T-helper 17 cell (primary cell): ENCODE measurements at regions not wholly inside any gene's neighbourhood (a gene's known extent, or its start where the extent isn't known, plus 50 kb on each side); places are given as distances from the start of the nearest gene placed in this dataset.
"Not testable (repeated sequence)": the region's sequence is repeated elsewhere in the genome, so short reads cannot be mapped to it uniquely, and the experiment has no call there.

Experiments used
- ATAC-seq: fragments of 150-1000 bp; cut with Tn5 transposase; 2 replicates; pipeline ENCODE4 v1.10.0; 2021; ENCODE audit warnings: mild to moderate bottlenecking, moderate library complexity
- DNase-seq, 3 donors: peaks; one replicate each; pipeline versions ENCODE4 v3.0.0 to v3.0.0-alpha.2; 2020 to 2021
- H3K9me3 ChIP-seq: one replicate; pipeline ENCODE4 v1.7.0; 2013; ENCODE audit warnings: low read length, mild to moderate bottlenecking; ENCODE audit not compliant: control insufficient read depth, poor library complexity, severe bottlenecking
- H3K27ac Mint-ChIP-seq: one replicate; pipeline ENCODE4 v1.8.0; 2022; ENCODE audit warnings: mild to moderate bottlenecking, moderate library complexity, mixed read lengths
- H3K27me3 Mint-ChIP-seq: one replicate; pipeline ENCODE4 v1.8.0; 2022; ENCODE audit warnings: mixed read lengths
- H3K36me3 Mint-ChIP-seq: one replicate; pipeline ENCODE4 v1.8.0; 2022; ENCODE audit warnings: low read depth, mixed read lengths
- H3K4me1 Mint-ChIP-seq: one replicate; pipeline ENCODE4 v1.8.0; 2022; ENCODE audit warnings: mild to moderate bottlenecking, mixed read lengths
- H3K4me3 Mint-ChIP-seq: one replicate; pipeline ENCODE4 v1.8.0; 2022; ENCODE audit warnings: mild to moderate bottlenecking, moderate library complexity, mixed read lengths

DNA sequence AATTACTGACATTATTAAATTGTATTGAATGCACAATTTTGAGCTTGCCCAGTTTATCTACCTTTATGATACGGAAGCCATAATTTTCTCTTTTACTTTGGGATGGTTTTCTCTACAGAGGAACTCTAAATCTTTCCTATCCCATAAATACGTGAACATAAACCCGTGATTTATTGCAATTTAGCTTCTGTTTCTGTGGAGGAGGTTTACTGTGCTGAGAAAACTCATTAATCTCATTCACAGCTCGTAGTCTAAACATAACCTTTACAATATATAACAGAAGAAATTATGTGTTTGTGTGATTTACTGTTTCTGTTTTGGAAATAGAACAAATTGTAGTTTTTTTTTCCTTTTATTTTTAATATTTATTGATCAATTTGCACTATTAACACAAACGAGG is 207.1 kb upstream of the PCDH9 start:
- H3K9me3 ChIP-seq = no peaks in the 10 kb centered on the region
- no peaks in the 10 kb centered on the region for H3K4me1 Mint-ChIP-seq
- H3K36me3 Mint-ChIP-seq = no peaks in the 10 kb centered on the region
- H3K27ac Mint-ChIP-seq = no peak overlapping the region
- H3K27me3 Mint-ChIP-seq = no peaks in the 10 kb centered on the region
- no peak for ATAC-seq
- H3K4me3 Mint-ChIP-seq = no peak overlapping the region
- DNase-seq = no peak

DNA sequence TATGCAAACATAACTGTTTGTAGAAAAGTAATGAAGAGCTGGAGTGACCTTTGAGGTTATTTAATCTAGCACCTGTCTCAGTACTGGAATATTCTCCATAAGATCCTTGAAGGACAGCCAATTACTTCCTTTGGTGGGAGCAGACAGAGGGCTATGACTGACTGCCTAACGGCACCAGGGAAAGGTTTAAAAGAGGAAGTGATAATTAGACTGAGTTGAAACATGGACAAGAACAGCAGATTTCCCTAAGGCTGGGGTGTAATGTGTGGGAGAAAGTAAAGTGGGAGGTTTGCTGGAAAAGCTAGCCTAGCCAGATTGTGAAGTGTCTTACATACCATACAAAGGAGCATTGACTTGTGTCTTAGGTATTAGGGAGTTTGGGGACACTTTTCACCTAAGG is 191.3 kb upstream of the PCDH9 start:
- H3K36me3 Mint-ChIP-seq = no peaks in the 10 kb centered on the region
- no peak for ATAC-seq
- peaks cover 5% of the 10 kb centered on the region for H3K9me3 ChIP-seq
- H3K4me1 Mint-ChIP-seq = no peaks in the 10 kb centered on the region
- no peak overlapping the region for H3K4me3 Mint-ChIP-seq
- H3K27ac Mint-ChIP-seq = no peak overlapping the region
- DNase-seq = no peak
- no peaks in the 10 kb centered on the region for H3K27me3 Mint-ChIP-seq

DNA sequence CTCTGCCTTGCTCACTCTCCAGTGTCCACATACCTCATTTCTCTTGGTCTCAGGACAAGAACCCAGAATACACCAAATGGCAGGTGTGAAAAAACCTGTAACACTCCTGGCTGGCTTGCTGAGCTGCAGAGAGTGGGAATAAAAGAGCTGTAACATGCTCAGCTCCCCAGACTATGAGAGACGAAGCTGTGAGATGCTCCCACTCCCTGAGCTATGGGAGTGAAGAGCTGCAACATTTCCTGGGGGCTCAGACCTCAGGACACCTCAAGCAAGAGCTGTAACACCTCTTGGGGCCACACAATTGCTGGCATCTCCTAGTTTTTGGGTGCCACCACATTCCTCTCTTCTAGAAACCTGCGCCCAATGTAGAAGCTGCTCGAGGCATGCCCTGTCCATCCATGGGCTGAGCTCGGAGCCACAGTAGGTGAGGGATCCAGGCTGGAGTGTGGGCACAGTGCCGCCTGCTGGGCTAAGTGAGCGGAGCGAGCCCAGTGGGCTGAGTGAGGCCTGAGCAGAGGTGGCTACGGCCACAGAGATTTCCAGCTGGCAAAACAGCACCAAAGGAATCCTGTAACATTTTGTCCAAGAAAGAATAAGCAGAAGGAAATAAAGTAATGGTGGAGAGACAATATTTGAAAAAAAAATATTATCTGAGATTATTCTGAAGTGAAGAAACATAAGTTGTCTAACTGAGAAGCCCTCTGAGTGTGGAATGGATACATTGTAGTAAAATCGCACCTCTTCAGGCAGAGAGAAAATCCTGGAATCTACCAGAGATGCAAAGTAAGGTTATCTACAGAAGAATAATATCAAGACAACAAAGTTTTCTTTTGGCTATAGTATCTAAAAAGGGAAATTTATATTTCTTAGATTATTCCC is 186.2 kb upstream of the PCDH9 start:
- H3K4me1 Mint-ChIP-seq = no peaks in the 10 kb centered on the region
- H3K27me3 Mint-ChIP-seq = no peaks in the 10 kb centered on the region
- H3K4me3 Mint-ChIP-seq = no peak overlapping the region
- H3K27ac Mint-ChIP-seq = no peak overlapping the region
- ATAC-seq = no peak
- H3K36me3 Mint-ChIP-seq = no peaks in the 10 kb centered on the region
- no peak for DNase-seq
- H3K9me3 ChIP-seq = no peaks in the 10 kb centered on the region

DNA sequence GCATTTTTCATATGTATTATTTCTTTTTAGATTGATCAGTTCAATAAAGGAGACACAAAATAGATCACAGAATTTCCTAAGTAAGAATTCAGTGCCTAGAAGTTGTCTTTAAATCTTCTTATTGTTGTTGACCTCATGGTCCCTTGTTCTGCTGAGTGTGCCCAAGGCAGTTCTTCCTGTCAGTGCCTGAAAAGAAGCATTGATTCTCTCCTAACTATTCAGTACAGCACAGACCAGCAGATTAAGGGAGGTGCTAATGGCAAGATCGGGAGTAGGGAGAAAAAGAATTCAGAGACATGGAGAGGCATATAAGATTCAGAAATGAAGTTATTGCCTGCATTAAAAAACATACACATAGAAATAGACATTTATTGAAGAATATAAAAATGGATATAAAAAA is 180.5 kb upstream of the PCDH9 start:
- Mint-ChIP-seq H3K27ac (no peak overlapping the region), H3K36me3 (no peaks in the 10 kb centered on the region), H3K4me3 (no peak overlapping the region), H3K4me1 (no peaks in the 10 kb centered on the region), H3K27me3 (no peaks in the 10 kb centered on the region)
- no peaks in the 10 kb centered on the region for H3K9me3 ChIP-seq
- DNase-seq (no peak), ATAC-seq (no peak)

DNA sequence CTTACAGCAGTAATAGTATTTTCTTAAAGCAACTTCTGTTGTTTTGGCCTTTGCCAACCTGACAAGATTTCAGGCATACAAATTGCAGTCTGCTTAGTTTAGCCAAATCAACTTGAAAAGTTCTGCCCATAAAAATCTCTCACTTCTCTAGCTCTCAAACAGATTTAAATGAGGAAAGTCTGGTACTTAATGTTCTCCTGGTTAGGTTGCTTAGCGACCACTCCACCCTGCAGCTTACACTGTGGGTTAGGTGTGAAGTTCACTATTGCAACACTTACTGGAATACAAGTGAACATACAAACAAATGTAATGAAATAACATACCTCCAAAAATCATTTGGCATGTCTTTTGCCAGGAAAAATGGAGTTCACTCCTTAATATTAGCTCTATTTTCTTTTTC is 178.7 kb upstream of the PCDH9 start:
- Mint-ChIP-seq H3K4me3 (no peak overlapping the region), H3K36me3 (no peaks in the 10 kb centered on the region), H3K27ac (no peak overlapping the region), H3K27me3 (no peaks in the 10 kb centered on the region), H3K4me1 (no peaks in the 10 kb centered on the region)
- no peak for ATAC-seq
- DNase-seq = no peak
- no peaks in the 10 kb centered on the region for H3K9me3 ChIP-seq

DNA sequence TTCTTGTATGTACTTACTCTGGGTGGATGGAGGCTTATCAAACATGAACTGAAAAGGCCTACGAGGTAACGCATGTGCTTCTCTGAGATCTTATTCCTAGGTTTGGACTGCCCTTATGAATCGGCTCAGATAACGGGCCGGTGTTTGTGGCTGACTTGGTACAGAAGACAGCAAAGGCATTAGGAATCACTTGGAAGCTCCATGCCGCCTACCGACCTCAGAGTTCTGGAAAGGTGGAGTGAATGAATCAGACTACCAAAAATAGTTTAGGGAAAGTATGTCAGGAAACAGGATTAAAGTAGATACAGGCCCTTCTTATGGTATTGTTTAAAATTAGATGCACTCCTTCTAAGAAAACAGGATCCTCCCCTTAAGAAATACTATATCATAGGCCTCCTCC is 172.4 kb upstream of the PCDH9 start:
- Mint-ChIP-seq H3K36me3 (no peaks in the 10 kb centered on the region), H3K27me3 (no peaks in the 10 kb centered on the region), H3K4me1 (no peaks in the 10 kb centered on the region), H3K4me3 (no peak overlapping the region), H3K27ac (no peak overlapping the region)
- no peak for DNase-seq
- H3K9me3 ChIP-seq = no peaks in the 10 kb centered on the region
- ATAC-seq = no peak

DNA sequence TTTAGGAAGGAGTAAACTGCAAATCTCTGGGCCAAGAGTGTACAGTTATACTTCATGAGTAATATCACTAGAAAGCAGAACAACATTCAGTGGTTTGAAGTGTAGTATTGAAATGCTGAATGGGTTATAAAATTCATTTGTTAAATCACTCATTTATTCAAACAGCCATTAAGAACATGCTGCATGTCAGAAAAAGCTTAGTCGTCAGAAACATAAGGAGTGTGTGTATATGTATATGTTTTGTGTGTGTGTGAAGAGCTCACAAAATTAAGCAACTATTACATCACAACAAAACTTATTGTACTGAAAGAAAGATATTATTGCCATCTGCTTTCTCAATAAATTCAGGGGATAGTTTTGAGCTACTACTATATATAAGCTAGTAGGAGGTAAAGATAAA is 165.4 kb upstream of the PCDH9 start:
- Mint-ChIP-seq H3K27me3 (no peaks in the 10 kb centered on the region), H3K27ac (no peak overlapping the region), H3K4me1 (no peaks in the 10 kb centered on the region), H3K36me3 (no peaks in the 10 kb centered on the region), H3K4me3 (no peak overlapping the region)
- H3K9me3 ChIP-seq = no peaks in the 10 kb centered on the region
- ATAC-seq = no peak
- DNase-seq = no peak

DNA sequence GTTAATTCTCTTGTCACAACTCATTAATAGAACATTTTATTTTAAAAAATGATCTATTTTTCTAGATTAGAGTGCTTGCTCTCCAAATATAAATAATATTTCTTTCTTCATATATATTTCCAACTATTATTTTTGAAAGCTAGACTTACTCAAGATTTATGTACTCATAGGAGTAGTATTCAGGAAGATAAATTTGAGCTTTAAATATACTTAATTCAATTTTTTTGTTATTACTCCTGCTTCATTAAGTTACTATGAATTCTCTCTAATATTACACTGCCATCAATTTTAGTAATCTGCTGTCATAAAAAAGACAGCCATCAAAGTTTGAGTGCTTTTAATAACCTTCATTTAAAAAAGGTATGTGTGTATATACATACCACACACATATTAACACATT is 161.9 kb upstream of the PCDH9 start:
- Mint-ChIP-seq H3K4me3 (no peak overlapping the region), H3K4me1 (no peaks in the 10 kb centered on the region), H3K36me3 (no peaks in the 10 kb centered on the region), H3K27ac (no peak overlapping the region), H3K27me3 (no peaks in the 10 kb centered on the region)
- ATAC-seq (no peak), DNase-seq (no peak)
- no peaks in the 10 kb centered on the region for H3K9me3 ChIP-seq

DNA sequence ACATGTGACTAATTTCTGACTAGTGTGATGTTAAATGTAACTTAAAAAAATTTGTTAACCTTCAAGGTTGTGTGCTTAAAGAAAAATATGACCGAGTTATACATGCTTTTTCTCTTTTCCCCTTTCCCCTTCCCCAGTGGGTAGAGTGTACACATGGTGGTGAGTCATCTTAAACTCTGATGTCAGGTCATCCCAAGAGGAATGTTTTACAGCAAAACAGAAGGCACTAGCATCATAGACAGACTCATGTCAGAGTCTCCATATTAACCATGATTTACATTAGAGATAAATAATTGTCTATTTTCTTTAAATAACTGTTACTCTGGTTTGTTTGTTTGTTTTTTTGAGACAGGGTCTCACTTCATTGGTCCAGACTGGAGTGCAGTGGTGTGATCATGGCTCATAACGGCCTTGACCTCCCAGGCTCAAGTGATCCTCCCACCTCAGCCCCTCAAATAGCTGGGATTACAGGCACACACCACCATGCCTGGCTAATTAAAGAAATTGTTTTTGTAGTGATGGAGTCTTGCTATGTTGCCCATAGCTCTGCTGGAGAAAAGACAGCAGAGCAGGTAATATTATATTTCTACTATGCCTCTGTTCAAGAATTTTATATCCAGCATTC is 160.4 kb upstream of the PCDH9 start:
- DNase-seq = no peak
- Mint-ChIP-seq H3K4me3 (no peak overlapping the region), H3K27ac (no peak overlapping the region), H3K4me1 (no peaks in the 10 kb centered on the region), H3K36me3 (no peaks in the 10 kb centered on the region), H3K27me3 (no peaks in the 10 kb centered on the region)
- no peak for ATAC-seq
- H3K9me3 ChIP-seq = no peaks in the 10 kb centered on the region

DNA sequence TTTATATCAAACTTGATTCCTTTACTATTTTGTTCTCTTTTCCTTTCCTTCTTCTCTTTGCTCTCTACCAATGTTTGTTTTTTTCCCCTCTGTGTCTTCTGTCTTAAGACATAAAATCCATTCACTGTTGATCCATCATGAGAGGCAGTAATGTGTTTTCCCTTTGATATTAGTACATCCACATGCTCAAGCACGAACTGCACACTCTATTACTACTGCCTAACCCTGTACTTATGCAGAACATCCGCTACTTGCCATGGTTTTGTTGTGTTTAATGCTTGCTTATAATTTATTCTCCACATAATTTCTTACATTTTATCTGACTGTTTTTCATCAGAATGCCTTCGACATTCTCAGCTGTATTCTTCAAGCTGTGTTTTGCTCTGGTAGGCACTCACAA is 159.0 kb upstream of the PCDH9 start:
- H3K36me3 Mint-ChIP-seq = no peaks in the 10 kb centered on the region
- no peaks in the 10 kb centered on the region for H3K9me3 ChIP-seq
- DNase-seq (no peak), ATAC-seq (no peak)
- no peak overlapping the region for H3K4me3 Mint-ChIP-seq
- no peak overlapping the region for H3K27ac Mint-ChIP-seq
- H3K4me1 Mint-ChIP-seq = no peaks in the 10 kb centered on the region
- H3K27me3 Mint-ChIP-seq = no peaks in the 10 kb centered on the region

DNA sequence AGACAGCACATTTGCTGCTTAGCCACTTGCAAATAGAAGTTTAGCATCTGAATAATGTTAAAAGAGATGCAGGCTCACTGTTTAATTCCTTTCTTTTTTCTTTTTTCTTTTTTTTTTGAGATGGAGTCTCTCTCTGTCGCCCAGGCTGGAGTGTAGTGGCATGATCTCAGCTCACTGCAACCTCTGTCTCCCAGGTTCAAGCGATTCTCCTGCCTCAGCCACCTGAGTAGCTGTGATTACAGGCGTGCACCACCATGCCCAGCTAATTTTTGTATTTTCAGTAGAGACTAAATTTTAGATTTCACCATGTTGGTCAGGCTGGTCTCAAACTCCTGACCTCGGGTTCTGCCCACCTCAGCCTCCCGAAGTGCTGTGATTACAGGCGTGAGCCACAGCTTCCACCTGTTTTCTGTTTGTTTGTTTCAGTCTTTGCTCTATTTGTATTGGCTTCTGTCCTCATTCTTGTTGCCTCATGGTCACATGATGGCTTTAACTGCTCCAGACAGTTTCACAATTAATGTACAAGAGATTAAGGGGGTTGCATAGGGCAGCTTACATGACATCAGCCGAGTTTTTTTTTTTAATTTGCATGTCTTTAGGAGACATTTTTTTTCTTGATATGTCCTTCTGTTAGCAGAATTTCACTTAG is 153.1 kb upstream of the PCDH9 start:
- not testable (repeated sequence) for H3K27me3 Mint-ChIP-seq, DNase-seq, ATAC-seq, H3K27ac Mint-ChIP-seq, H3K4me3 Mint-ChIP-seq, H3K36me3 Mint-ChIP-seq, H3K4me1 Mint-ChIP-seq, H3K9me3 ChIP-seq

DNA sequence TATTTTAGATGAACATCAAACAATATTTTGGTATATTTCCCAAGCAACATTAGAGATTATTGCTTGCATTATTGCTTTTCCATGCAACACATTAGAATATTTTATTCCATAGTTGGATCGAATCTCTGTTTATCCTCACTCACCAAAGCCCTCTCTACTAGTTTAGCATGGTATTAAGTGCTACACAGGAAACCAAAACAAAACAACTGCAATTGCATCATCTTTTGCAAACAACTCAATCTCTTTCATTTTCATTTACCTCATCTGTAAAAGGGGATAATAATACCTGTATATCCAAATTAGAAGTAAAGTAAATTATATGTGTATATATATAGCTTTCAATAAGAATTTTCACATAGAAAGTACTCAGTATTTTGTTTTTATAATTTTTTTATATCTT is 147.8 kb upstream of the PCDH9 start:
- H3K36me3 Mint-ChIP-seq = no peaks in the 10 kb centered on the region
- DNase-seq (no peak), ATAC-seq (no peak)
- H3K4me1 Mint-ChIP-seq = no peaks in the 10 kb centered on the region
- H3K27ac Mint-ChIP-seq = no peak overlapping the region
- no peaks in the 10 kb centered on the region for H3K9me3 ChIP-seq
- H3K27me3 Mint-ChIP-seq = no peaks in the 10 kb centered on the region
- no peak overlapping the region for H3K4me3 Mint-ChIP-seq

DNA sequence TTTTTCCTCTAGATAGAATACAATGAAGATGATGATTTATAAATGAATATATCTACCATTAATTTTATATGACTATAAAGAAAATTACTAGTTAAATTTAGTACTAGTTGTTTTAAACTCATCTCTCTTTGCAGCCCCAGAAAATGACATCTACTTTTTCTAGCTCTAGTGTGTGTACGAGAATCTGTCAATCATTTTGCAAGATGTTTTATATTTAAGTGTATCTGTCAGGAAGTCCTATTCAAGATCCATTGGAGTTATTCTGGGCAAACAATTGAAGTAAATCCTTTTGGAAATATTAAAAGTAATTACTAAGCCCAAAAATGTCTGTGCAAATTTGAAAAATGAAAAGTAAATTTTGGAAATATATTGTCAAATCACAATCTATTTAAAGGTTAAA is 144.3 kb upstream of the PCDH9 start:
- H3K27ac Mint-ChIP-seq = no peak overlapping the region
- ATAC-seq (no peak), DNase-seq (no peak)
- no peaks in the 10 kb centered on the region for H3K36me3 Mint-ChIP-seq
- no peaks in the 10 kb centered on the region for H3K27me3 Mint-ChIP-seq
- no peaks in the 10 kb centered on the region for H3K4me1 Mint-ChIP-seq
- no peak overlapping the region for H3K4me3 Mint-ChIP-seq
- no peaks in the 10 kb centered on the region for H3K9me3 ChIP-seq
